K562 (cell line): ENCODE measurements at regions not wholly inside any gene's neighbourhood (a gene's known extent, or its start where the extent isn't known, plus 50 kb on each side); places are given as distances from the start of the nearest gene placed in this dataset.

ENCODE experiments used
- ATAC-seq: fragments of 200-7000 bp; cut with Tn5 transposase; 3 replicates; pipeline ENCODE4 v1.9.1; 2020; ENCODE audit warnings: moderate library complexity
- BruUV-seq: library from RNA; stranded (reverse); fragments of 400-500 nt; replicated peaks from 2 replicates; lab custom pipeline; 2021; lab: Mats Ljungman, UMichigan
- CTCF ChIA-PET: fragments of 300-600 bp; formaldehyde crosslinking; extraction: SDS; loops from one replicate; lab custom pipeline; 2021; ENCODE audit warnings: low intra/inter-chr PET ratio; lab: Yijun Ruan, JAX
- POLR2A ChIA-PET: fragments of 300-600, 350-650 bp; sonication (Branson Sonifier 250); formaldehyde crosslinking; extraction: SDS; loops from one replicate; lab custom pipeline; 2021; ENCODE audit warnings: antibody characterized with exemption, inconsistent platforms; lab: Yijun Ruan, JAX
- DNase-seq, 4 experiments: peaks; one replicate each; pipeline versions ENCODE4 v3.0.0 to v3.0.0-alpha.2; 2011 to 2018; ENCODE audit warnings: low spot score in 3 of 4, mixed read lengths in 3 of 4; ENCODE audit errors: extremely low read depth in 1 of 4
- FAIRE-seq: peaks from 2 replicates; lab custom pipeline; 2011; peaks lifted over from hg19 to GRCh38; lab: Jason Lieb, UNC
- H2AFZ ChIP-seq: 2 replicates; pipeline ENCODE4 v1.6.0; 2011; ENCODE audit warnings: low read depth, low read length, control low read depth, inconsistent platforms
- H3K27ac ChIP-seq: fragments of 200-600 bp; 3 replicates; pipeline ENCODE4 v1.8.0; 2011; ENCODE audit warnings: low read depth, mild to moderate bottlenecking, control low read depth, inconsistent platforms, low read length, moderate library complexity, mixed read lengths; ENCODE audit errors: extremely low read depth
- H3K27me3 ChIP-seq, 2 experiments: fragments of 300-600 bp in 1 of 2; 2 replicates in 1 of 2; 3 replicates in 1 of 2; pipeline versions ENCODE4 v1.6.0 to v1.8.0; 2011; ENCODE audit warnings: inconsistent platforms in 2 of 2, low read length in 2 of 2, mild to moderate bottlenecking in 1 of 2, mixed read lengths in 1 of 2, moderate library complexity in 1 of 2; ENCODE audit not compliant: control insufficient read depth in 2 of 2, insufficient read depth in 2 of 2
- H3K36me3 ChIP-seq: fragments of 300-600 bp; 3 replicates; pipeline ENCODE4 v1.8.0; 2011; ENCODE audit warnings: mild to moderate bottlenecking, low read length, inconsistent platforms; ENCODE audit not compliant: control insufficient read depth, insufficient read depth
- H3K4me1 ChIP-seq, 2 experiments: fragments of 200-600 bp in 1 of 2; replicated peaks in 1 of 2; 2 replicates in 1 of 2; 3 replicates in 1 of 2; pipeline versions ENCODE4 v1.5.1 to v1.8.0; 2011; ENCODE audit warnings: inconsistent platforms in 2 of 2, low read length in 2 of 2, mild to moderate bottlenecking in 1 of 2, mixed read lengths in 1 of 2, moderate library complexity in 1 of 2; ENCODE audit not compliant: control insufficient read depth in 2 of 2, insufficient read depth in 2 of 2
- H3K4me2 ChIP-seq: 2 replicates; pipeline ENCODE4 v1.6.1; 2011; ENCODE audit warnings: low read length, control low read depth, inconsistent platforms, mixed read lengths; ENCODE audit not compliant: insufficient read depth
- H3K4me3 ChIP-seq: fragments of 200-600 bp; sonication (generic), shearing (Covaris generic); 2 replicates; pipeline ENCODE4 v1.5.1; 2016; ENCODE audit warnings: control low read depth, inconsistent platforms
- H3K79me2 ChIP-seq: fragments of 200-600 bp; 3 replicates; pipeline ENCODE4 v1.8.0; 2011; ENCODE audit warnings: low read length, inconsistent platforms; ENCODE audit not compliant: control insufficient read depth, insufficient read depth
- H3K9ac ChIP-seq, 2 experiments: 2 replicates each; pipeline versions ENCODE4 v1.6.0 to v1.6.1; 2011; ENCODE audit warnings: low read depth in 2 of 2, low read length in 2 of 2, control low read depth in 1 of 2, inconsistent platforms in 1 of 2, mild to moderate bottlenecking in 1 of 2, mixed read lengths in 1 of 2; ENCODE audit not compliant: insufficient read depth in 1 of 2
- H3K9me1 ChIP-seq: one replicate; pipeline ENCODE4 v1.6.0; 2011; ENCODE audit warnings: inconsistent platforms, mild to moderate bottlenecking, low read length, moderate library complexity; ENCODE audit not compliant: control insufficient read depth, insufficient read depth
- H3K9me3 ChIP-seq: replicated peaks from 2 replicates; pipeline ENCODE4 v1.5.1; 2011; ENCODE audit warnings: low read depth, low read length, inconsistent platforms; ENCODE audit not compliant: control insufficient read depth, insufficient read depth
- H4K20me1 ChIP-seq: replicated peaks from 2 replicates; pipeline ENCODE4 v1.6.1; 2011; ENCODE audit warnings: low read length, inconsistent platforms, mixed read lengths; ENCODE audit not compliant: control insufficient read depth, insufficient read depth
- HMG20B ChIP-seq: fragments of 250-450 bp; sonication (Bioruptor Pico); IDR thresholded peaks from 2 replicates; pipeline ENCODE4 v1.5.0; 2021; ENCODE audit warnings: mild to moderate bottlenecking
- ZEB2 ChIP-seq: fragments of 450-650 bp; IDR thresholded peaks from 2 replicates; pipeline ENCODE4 v1.6.1; 2016
- ZNF589 ChIP-seq: fragments of 200-800 bp; sonication (Bioruptor generic); IDR thresholded peaks from 2 replicates; pipeline ENCODE4 v1.6.1; 2016; ENCODE audit warnings: low read depth, missing genetic modification characterization, missing compliant biosample characterization
- WGBS: fragments of 100-300 bp; shearing (Covaris generic); methylation state at CpG from one replicate; pipeline ENCODE4 v1.1.6; 2016; ENCODE audit warnings: low coverage, mixed read lengths; ENCODE audit not compliant: insufficient coverage; ENCODE audit errors: missing lambda C conversion rate; 5-methylcytosine and 5-hydroxymethylcytosine counted together
- in situ Hi-C: fragments of 300-500 bp; cut with MboI; formaldehyde crosslinking; loops from 4 replicates; pipeline ENCODE4 v1.15.0; 2018; ENCODE audit warnings: inconsistent platforms, mixed read lengths
- intact Hi-C: fragments of 100-400 bp; cut with micrococcal nuclease; formaldehyde crosslinking; loops from 2 replicates; pipeline ENCODE4 v1.14.2; 2022
- TF ChIP-seq, protein P1 (sequence below), 2 experiments: fragments of 150-350 bp in 1 of 2; IDR thresholded peaks; 2 replicates each; pipeline ENCODE4 v1.6.1; 2012 to 2016; ENCODE audit warnings: low read depth in 2 of 2, low read length in 2 of 2, mild to moderate bottlenecking in 1 of 2, moderate library complexity in 1 of 2
- TF ChIP-seq, protein P2 (sequence below): fragments of 450-650 bp; IDR thresholded peaks from 2 replicates; pipeline ENCODE4 v1.6.1; 2017; ENCODE audit warnings: antibody characterized with exemption
- TF ChIP-seq, protein P3 (sequence below): sonication (generic); formaldehyde crosslinking; IDR thresholded peaks from 2 replicates; pipeline ENCODE4 v1.8.1; 2022; ENCODE audit warnings: missing genetic modification reagents
- TF ChIP-seq, protein P4 (sequence below): sonication (generic); IDR thresholded peaks from 2 replicates; pipeline ENCODE4 v1.6.1; 2016
- TF ChIP-seq, protein P5 (sequence below): IDR thresholded peaks from 2 replicates; pipeline ENCODE4 v1.6.1; 2012; ENCODE audit warnings: low read depth, low read length, improper control_type of control experiment, borderline replicate concordance
- TF ChIP-seq, protein P6 (sequence below), 2 experiments: fragments of 450-650 bp; conservative IDR thresholded peaks; 2 replicates each; pipeline ENCODE4 v1.6.1; 2017; ENCODE audit warnings: mild to moderate bottlenecking in 2 of 2, moderate library complexity in 2 of 2

DNA sequence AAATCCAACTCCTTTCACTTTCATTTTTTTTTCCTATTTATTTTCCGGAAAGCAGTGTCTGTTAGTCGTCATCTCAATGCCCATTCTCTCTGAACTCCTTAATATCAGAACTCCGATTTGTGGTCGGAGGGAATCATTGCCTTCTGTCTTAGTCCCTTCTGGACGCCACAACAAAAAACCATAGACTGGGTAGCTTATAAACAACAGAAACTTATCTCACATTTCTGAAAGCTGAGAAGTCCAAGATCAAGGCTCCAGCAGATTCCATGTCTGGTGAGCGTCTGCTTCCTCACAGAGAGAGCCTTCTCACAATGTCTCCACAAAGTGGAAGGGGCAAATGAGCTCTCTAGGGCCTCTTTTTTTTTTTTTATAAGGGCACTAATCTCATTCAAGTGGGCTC lies 296.6 kb upstream of the CDH11 start:
- 1% methylated on average over 6 of the region's 6 CpGs for WGBS
- no peaks in the 10 kb centered on the region for H3K9me1 ChIP-seq
- no peaks in the 10 kb centered on the region for H3K27me3 ChIP-seq
- POLR2A ChIA-PET = no interaction called here
- CTCF ChIA-PET = no interaction called here
- no peaks in the 10 kb centered on the region for H3K36me3 ChIP-seq
- H3K9me3 ChIP-seq = no peaks in the 10 kb centered on the region
- H3K79me2 ChIP-seq = no peaks in the 10 kb centered on the region
- H4K20me1 ChIP-seq = no peaks in the 10 kb centered on the region
- no peak overlapping the region for H3K4me3 ChIP-seq
- no peaks in the 10 kb centered on the region for H3K4me1 ChIP-seq
- no peak overlapping the region for H3K9ac ChIP-seq
- H3K4me2 ChIP-seq = no peak overlapping the region
- H3K27ac ChIP-seq = no peak overlapping the region
- in situ Hi-C loops = no loop called here
- intact Hi-C loops = no loop called here
- no peak for FAIRE-seq
- no peak for ATAC-seq
- no peak overlapping the region for H2AFZ ChIP-seq
- no peak for DNase-seq
- BruUV-seq = no TSS peak
- no peak for TF ChIP-seq ZNF589 (CRISPR knock-in tag)
- TF ChIP-seq, protein P1, sequence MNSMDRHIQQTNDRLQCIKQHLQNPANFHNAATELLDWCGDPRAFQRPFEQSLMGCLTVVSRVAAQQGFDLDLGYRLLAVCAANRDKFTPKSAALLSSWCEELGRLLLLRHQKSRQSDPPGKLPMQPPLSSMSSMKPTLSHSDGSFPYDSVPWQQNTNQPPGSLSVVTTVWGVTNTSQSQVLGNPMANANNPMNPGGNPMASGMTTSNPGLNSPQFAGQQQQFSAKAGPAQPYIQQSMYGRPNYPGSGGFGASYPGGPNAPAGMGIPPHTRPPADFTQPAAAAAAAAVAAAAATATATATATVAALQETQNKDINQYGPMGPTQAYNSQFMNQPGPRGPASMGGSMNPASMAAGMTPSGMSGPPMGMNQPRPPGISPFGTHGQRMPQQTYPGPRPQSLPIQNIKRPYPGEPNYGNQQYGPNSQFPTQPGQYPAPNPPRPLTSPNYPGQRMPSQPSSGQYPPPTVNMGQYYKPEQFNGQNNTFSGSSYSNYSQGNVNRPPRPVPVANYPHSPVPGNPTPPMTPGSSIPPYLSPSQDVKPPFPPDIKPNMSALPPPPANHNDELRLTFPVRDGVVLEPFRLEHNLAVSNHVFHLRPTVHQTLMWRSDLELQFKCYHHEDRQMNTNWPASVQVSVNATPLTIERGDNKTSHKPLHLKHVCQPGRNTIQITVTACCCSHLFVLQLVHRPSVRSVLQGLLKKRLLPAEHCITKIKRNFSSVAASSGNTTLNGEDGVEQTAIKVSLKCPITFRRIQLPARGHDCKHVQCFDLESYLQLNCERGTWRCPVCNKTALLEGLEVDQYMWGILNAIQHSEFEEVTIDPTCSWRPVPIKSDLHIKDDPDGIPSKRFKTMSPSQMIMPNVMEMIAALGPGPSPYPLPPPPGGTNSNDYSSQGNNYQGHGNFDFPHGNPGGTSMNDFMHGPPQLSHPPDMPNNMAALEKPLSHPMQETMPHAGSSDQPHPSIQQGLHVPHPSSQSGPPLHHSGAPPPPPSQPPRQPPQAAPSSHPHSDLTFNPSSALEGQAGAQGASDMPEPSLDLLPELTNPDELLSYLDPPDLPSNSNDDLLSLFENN (IDR thresholded peaks at IDR 0.05; ENCODE audit: low read depth in 2 of 2, low read length in 2 of 2) = no peak
- TF ChIP-seq ZEB2 = no peak
- TF ChIP-seq, protein P2, sequence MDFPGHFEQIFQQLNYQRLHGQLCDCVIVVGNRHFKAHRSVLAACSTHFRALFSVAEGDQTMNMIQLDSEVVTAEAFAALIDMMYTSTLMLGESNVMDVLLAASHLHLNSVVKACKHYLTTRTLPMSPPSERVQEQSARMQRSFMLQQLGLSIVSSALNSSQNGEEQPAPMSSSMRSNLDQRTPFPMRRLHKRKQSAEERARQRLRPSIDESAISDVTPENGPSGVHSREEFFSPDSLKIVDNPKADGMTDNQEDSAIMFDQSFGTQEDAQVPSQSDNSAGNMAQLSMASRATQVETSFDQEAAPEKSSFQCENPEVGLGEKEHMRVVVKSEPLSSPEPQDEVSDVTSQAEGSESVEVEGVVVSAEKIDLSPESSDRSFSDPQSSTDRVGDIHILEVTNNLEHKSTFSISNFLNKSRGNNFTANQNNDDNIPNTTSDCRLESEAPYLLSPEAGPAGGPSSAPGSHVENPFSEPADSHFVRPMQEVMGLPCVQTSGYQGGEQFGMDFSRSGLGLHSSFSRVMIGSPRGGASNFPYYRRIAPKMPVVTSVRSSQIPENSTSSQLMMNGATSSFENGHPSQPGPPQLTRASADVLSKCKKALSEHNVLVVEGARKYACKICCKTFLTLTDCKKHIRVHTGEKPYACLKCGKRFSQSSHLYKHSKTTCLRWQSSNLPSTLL = no peak
- TF ChIP-seq, protein P3, sequence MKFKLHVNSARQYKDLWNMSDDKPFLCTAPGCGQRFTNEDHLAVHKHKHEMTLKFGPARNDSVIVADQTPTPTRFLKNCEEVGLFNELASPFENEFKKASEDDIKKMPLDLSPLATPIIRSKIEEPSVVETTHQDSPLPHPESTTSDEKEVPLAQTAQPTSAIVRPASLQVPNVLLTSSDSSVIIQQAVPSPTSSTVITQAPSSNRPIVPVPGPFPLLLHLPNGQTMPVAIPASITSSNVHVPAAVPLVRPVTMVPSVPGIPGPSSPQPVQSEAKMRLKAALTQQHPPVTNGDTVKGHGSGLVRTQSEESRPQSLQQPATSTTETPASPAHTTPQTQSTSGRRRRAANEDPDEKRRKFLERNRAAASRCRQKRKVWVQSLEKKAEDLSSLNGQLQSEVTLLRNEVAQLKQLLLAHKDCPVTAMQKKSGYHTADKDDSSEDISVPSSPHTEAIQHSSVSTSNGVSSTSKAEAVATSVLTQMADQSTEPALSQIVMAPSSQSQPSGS = no peak
- TF ChIP-seq, protein P4, sequence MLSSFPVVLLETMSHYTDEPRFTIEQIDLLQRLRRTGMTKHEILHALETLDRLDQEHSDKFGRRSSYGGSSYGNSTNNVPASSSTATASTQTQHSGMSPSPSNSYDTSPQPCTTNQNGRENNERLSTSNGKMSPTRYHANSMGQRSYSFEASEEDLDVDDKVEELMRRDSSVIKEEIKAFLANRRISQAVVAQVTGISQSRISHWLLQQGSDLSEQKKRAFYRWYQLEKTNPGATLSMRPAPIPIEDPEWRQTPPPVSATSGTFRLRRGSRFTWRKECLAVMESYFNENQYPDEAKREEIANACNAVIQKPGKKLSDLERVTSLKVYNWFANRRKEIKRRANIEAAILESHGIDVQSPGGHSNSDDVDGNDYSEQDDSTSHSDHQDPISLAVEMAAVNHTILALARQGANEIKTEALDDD = no peak
- TF ChIP-seq, protein P5, sequence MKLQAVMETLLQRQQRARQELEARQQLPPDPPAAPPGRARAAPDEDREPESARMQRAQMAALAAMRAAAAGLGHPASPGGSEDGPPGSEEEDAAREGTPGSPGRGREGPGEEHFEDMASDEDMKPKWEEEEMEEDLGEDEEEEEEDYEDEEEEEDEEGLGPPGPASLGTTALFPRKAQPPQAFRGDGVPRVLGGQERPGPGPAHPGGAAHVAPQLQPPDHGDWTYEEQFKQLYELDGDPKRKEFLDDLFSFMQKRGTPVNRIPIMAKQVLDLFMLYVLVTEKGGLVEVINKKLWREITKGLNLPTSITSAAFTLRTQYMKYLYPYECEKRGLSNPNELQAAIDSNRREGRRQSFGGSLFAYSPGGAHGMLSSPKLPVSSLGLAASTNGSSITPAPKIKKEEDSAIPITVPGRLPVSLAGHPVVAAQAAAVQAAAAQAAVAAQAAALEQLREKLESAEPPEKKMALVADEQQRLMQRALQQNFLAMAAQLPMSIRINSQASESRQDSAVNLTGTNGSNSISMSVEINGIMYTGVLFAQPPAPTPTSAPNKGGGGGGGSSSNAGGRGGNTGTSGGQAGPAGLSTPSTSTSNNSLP = no peak
- no peak for TF ChIP-seq HMG20B
- TF ChIP-seq, protein P6, sequence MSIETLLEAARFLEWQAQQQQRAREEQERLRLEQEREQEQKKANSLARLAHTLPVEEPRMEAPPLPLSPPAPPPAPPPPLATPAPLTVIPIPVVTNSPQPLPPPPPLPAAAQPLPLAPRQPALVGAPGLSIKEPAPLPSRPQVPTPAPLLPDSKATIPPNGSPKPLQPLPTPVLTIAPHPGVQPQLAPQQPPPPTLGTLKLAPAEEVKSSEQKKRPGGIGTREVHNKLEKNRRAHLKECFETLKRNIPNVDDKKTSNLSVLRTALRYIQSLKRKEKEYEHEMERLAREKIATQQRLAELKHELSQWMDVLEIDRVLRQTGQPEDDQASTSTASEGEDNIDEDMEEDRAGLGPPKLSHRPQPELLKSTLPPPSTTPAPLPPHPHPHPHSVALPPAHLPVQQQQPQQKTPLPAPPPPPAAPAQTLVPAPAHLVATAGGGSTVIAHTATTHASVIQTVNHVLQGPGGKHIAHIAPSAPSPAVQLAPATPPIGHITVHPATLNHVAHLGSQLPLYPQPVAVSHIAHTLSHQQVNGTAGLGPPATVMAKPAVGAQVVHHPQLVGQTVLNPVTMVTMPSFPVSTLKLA (conservative IDR thresholded peaks at IDR 0.05) = no peak
